ENCODE measurements at regions not wholly inside any gene's neighbourhood (a gene's known extent, or its start where the extent isn't known, plus 50 kb on each side); places are given as distances from the start of the nearest gene placed in this dataset.
"Not testable (repeated sequence)": the region's sequence is repeated elsewhere in the genome, so short reads cannot be mapped to it uniquely, and the experiment has no call there.

DNA sequence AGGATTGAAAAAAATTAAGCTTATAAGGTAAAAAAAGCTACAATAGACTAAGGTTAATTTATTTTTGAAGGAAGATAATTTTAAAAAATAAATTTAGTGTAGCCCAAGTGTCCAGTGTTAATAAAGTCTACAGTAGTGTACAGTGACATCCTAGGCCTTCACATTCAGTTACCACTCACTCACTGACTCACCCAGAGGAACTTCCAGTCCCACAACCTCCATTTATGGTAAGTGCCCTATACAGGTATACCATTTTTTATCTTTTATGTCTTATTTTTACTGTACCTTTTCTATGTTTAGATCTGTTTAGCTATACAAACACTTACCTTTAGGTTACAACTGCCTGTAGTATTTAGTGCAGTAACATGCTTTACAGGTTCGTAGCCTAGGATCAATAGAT, 79.8 kb upstream of the ZNF462 start:
- no peak for DNase-seq

DNA sequence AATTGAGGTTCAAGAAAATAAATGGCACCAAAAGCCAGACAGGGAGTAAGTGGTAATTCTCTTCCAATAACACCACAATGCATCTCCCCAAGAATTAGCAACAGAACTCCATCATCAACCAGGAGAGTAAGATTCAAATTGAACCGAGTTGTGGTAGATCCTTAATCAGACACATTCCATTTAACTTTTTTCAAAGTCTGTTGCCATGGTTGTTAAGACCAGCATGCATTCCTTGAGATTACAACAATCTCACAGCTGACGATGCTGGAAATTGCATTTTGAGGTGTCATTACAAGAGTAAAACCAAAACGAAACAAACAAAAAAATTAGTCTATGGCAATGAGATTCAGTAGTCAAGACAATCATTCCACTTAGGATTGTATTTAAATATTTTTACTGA, 78.9 kb upstream of the ZNF462 start:
- no peak for DNase-seq

DNA sequence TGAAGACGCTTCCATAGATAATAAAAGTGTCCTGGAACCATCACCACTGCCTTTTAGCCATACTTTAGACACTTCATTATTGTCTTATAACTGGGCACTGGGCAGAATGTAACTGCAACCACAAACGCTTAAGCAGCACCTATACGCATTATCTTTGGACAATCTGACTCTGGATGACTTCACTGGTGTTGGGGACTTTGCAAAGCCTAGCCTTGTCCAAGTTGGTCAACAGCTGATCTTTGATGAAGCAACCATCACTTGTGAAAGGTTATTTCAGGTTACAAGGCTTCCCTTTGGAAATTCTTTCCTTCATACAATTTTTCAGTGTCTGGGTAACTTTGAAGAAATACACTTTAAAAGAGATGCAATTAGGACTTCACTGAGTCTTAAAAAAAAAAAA, 77.8 kb upstream of the ZNF462 start:
- DNase-seq: no peak

DNA sequence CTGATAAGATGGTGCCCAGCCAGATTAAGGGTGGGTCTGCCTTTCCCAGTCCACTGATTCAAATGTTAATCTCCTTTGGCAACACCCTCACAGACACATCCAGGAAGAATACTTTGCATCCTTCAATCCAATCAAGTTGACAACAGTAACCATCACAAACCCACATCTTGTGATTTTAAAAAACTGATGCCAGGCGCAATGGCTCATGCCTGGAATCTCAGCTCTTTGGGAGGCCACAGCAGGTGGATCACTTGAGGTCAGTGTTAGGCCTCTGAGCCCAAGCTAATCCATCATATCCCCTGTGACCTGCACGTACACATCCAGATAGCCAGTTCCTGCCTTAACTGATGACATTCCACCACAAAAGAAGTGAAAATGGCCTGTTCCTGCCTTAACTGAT, 74.9 kb upstream of the ZNF462 start:
- DNase-seq: not testable (repeated sequence)

DNA sequence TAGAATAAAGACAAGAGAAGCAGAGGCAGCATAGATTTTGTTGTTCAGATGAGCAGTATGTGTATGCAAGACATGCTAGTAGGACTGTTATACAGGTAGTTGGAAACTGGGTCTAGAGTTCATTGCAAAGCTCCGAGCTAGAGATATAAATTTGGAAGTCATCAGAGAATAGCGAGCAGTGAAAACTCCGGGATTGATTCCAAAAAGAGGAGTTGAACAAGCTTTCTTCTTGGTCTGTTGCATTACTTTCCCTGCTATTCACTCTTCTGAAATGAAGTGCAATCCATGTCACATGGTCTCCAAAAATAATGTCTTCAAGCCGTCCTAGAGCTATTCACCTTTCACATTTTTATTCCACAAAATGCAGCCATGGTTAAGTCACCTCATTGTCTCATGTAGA, 67.9 kb upstream of the ZNF462 start:
- DNase-seq: no peak

DNA sequence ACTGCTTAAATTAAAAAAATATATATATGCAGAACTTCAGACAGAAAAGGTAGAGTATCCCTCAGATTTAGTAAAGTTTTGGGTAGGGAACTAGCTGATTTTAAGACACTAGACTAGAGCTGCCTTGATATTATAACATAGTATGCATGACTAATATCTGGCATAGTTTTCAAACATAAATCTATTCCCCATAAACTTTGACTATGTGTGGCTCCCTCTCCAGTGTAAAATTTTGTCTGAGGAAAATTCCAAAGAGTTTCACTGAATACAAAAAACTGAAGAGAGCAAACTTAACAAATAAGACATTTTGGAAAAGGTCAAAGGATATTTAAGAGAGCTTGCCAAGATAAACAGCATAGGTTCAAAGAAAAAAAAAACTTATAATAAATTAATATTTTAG, 66.2 kb upstream of the ZNF462 start:
- DNase-seq: no peak

DNA sequence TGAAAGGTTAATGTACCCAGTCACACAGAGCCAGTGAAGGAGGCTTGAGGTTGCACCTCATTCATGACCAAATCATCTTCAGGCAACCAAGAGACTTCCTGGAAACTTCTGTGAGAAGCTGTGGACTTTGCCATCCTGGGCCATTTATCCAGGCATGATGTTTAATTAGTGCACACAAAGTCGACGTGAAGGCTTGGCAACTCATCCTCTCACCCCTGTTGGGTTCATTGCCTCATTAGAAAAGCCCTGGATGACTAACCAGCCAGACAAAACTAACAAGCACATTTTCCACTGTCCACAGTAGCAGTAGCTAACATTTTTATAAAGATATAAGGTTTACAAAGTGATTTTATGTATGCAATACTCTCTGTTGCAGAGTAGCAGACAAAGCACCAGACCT, 65.7 kb upstream of the ZNF462 start:
- DNase-seq: no peak

DNA sequence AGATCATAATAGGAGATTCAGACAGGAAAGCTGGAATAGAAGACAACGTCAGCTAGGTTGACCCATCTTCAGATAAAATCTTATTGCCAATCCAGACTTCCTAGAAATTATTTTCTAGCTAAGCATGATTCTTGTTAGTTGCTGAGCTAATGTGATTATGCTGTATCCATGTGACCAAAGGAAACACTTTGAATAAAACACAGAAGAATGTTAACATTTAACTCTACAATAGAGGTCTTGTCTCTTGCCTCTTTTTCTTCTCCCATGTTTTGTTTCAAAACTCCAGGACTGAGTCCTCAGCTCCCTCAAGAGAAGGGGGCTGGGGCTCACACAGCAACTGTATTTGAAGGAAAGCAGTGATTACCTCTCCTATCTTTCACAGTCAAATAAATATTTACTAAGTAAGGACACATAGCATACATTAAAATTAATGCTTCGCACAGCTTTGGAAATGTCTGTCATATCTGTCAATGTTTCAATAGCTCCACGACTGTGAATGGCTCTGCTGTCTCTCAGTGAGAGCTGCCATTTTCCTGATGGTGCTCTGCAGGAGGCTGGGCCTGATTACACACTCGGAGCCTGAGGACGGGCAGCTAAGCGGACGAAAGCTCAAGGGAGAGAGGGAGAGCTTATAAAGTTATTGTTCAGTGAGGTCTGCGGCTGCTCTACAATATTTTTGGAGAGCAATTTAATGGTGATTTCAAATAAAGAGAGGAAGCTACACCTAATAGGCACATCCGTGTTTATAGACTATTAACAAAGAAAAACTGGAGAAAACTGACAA, 64.8 kb upstream of the ZNF462 start:
- DNase-seq: no peak

DNA sequence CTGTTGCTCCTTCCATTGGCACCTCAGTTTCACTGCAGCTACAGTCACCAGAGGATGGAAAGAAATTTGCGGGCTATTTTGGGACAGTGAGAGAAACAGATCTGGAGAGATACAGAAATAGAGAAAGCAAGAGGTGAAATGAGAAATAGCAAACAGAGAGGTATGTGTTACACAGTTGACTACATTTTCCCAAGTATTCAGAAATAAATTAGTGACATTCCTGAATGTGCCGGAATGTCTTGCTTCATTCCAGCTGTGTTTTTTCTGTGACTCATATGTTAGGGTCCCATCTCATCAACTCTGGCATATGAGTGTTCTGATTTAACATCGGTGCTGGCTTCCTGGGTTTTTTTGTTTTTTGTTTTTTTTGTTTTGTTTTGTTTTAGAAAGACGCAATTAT, 63.8 kb upstream of the ZNF462 start:
- DNase-seq: no peak

DNA sequence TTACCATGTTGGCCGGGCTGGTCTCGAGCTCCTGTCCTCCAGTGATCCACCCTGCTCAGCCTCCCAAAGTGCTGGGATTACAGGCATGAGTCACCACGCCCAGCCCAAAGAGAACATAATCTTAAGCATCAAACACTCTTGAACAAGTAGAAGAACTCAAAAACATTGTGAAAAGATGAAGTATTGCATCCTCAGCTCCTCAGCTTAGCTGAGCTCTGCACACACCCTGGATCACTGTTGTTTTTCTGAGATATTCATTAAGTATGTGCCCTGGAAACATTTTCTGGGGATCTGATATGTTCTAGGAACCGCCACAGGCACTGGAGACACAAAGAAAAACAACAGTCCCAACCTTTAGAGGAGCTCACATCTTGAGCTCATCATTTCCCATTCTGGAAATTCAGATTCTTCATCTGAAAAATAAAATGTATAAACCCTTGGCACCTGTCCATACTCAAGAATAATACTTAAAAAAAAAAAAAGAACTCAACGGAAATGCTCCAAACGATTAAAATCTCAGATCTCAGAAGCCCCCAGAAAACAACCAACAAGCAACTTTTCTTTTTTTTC, 62.2 kb upstream of the ZNF462 start:
- no peak for DNase-seq

DNA sequence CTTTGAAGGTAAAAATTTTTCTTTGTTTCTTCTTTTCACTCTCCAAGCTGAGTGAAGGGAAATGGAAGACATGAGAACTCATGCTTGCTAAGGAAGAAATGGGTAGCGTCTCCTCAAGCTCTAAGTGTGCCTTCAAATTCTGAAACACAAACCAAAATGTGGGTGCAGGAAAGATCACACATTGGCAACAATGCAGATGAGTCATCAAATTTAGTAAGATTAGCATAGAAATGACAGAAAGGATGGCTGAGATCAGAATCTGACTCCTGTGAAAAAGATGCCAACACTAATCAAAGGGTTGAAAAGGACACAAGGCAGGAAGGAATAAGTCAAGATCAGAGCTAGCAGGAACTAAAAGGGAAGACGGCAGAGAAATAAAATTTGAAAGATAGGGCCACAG, 61.1 kb upstream of the ZNF462 start:
- DNase-seq: no peak

Measured in GF-D8 (cell line).